ENCODE measurements at regions not wholly inside any gene's neighbourhood (a gene's known extent, or its start where the extent isn't known, plus 50 kb on each side); places are given as distances from the start of the nearest gene placed in this dataset.

GRCh38 chr10:4127518-4128315 lies 342.7 kb upstream of the KLF6 start:
- TF ChIP-seq CTCF (conservative IDR thresholded peaks at IDR 0.05) = no peak
- TF ChIP-seq EZH2 (IDR thresholded peaks at IDR 0.05; ENCODE audit: low read depth) = no peak
